HG03097 (cell line): ENCODE measurements at regions not wholly inside any gene's neighbourhood (a gene's known extent, or its start where the extent isn't known, plus 50 kb on each side); places are given as distances from the start of the nearest gene placed in this dataset.
"Not testable (repeated sequence)": the region's sequence is repeated elsewhere in the genome, so short reads cannot be mapped to it uniquely, and the experiment has no call there.

ENCODE experiments used
- ATAC-seq: cut with Tn5 transposase; IDR thresholded peaks from one replicate; pipeline ENCODE4 v1.9.1; 2021; ENCODE audit not compliant: unreplicated experiment, low FRiP score

GRCh38 chr9:42568942-42569556, 385.6 kb downstream of the SPATA31A6 start:
- not testable (repeated sequence) for ATAC-seq

- not testable (repeated sequence) for ATAC-seq
Observed at GRCh38 chr9:42577851-42578250, 394.4 kb downstream of the SPATA31A6 start.
